ENCODE measurements at regions not wholly inside any gene's neighbourhood (a gene's known extent, or its start where the extent isn't known, plus 50 kb on each side); places are given as distances from the start of the nearest gene placed in this dataset.
"Not testable (repeated sequence)": the region's sequence is repeated elsewhere in the genome, so short reads cannot be mapped to it uniquely, and the experiment has no call there.

DNA sequence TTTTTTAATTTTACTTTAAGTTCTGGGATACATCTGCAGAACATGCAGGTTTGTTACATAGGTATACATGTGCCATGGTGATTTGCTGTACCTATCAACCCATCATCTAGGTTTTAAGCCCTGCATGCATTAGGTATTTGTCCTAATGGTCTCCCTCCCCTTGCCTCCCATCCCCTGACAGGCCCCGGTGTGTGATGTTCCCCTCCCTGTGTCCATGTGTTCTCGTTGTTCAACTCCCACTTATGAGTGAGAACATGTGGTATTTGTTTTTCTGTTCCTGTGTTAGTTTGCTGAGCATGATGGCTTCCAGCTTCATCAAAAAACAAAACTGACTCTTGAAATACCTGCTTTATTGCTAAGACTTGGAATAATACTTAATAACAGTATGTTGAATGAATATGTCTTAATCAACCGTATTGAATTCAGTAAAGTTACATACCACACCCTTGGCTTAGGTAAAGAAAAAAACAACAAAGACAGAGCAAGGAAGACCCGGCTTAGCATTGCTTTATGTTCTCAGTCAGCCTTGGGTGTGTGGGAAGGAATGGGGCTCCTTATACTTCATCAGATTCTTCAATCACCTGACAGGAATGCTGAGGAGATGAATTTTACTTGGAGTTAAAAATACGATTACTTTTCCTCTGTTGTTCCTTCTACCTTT is 141.3 kb downstream of the TMEM200A start:
- TF ChIP-seq, protein P1, sequence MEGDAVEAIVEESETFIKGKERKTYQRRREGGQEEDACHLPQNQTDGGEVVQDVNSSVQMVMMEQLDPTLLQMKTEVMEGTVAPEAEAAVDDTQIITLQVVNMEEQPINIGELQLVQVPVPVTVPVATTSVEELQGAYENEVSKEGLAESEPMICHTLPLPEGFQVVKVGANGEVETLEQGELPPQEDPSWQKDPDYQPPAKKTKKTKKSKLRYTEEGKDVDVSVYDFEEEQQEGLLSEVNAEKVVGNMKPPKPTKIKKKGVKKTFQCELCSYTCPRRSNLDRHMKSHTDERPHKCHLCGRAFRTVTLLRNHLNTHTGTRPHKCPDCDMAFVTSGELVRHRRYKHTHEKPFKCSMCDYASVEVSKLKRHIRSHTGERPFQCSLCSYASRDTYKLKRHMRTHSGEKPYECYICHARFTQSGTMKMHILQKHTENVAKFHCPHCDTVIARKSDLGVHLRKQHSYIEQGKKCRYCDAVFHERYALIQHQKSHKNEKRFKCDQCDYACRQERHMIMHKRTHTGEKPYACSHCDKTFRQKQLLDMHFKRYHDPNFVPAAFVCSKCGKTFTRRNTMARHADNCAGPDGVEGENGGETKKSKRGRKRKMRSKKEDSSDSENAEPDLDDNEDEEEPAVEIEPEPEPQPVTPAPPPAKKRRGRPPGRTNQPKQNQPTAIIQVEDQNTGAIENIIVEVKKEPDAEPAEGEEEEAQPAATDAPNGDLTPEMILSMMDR (IDR thresholded peaks at IDR 0.05; ENCODE audit: low read length) = not testable (repeated sequence)
- not testable (repeated sequence) for TF ChIP-seq EZH2phosphoT487 (IDR thresholded peaks at IDR 0.05; ENCODE audit: low read length)

Data from MM.1S (cell line).